Gastrocnemius medialis (tissue), 4 donors: ENCODE measurements at regions not wholly inside any gene's neighbourhood (a gene's known extent, or its start where the extent isn't known, plus 50 kb on each side); places are given as distances from the start of the nearest gene placed in this dataset.

Experiments
- POLR2A ChIP-seq, 2 donors: fragments of 450-650 bp; IDR thresholded peaks; one replicate each; pipeline ENCODE4 v1.6.1; 2017; ENCODE audit warnings: antibody characterized with exemption in 2 of 2, mild to moderate bottlenecking in 2 of 2, moderate library complexity in 2 of 2
- TF ChIP-seq, protein P1 (sequence below), 5 experiments: fragments of 450-650 bp in 3 of 5; fragments of 200-600 bp in 2 of 5; sonication (generic) in 2 of 5; IDR thresholded peaks in 4 of 5; conservative IDR thresholded peaks in 1 of 5; 1 replicate in 4 of 5; 2 replicates in 1 of 5; pipeline ENCODE4 v1.5.1; 2016 to 2019; ENCODE audit warnings: antibody characterized with exemption in 5 of 5, mild to moderate bottlenecking in 3 of 5, moderate library complexity in 3 of 5

- TF ChIP-seq, protein P1, sequence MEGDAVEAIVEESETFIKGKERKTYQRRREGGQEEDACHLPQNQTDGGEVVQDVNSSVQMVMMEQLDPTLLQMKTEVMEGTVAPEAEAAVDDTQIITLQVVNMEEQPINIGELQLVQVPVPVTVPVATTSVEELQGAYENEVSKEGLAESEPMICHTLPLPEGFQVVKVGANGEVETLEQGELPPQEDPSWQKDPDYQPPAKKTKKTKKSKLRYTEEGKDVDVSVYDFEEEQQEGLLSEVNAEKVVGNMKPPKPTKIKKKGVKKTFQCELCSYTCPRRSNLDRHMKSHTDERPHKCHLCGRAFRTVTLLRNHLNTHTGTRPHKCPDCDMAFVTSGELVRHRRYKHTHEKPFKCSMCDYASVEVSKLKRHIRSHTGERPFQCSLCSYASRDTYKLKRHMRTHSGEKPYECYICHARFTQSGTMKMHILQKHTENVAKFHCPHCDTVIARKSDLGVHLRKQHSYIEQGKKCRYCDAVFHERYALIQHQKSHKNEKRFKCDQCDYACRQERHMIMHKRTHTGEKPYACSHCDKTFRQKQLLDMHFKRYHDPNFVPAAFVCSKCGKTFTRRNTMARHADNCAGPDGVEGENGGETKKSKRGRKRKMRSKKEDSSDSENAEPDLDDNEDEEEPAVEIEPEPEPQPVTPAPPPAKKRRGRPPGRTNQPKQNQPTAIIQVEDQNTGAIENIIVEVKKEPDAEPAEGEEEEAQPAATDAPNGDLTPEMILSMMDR (IDR thresholded peaks at IDR 0.05 in 4 of 5, conservative IDR thresholded peaks at IDR 0.05 in 1 of 5) = no peak
- no peak for TF ChIP-seq POLR2A (IDR thresholded peaks at IDR 0.05)
These were observed 368.1 kb downstream of the C16orf95 start for GRCh38 chr16:86949116-86949515.
